ENCODE measurements at regions not wholly inside any gene's neighbourhood (a gene's known extent, or its start where the extent isn't known, plus 50 kb on each side); places are given as distances from the start of the nearest gene placed in this dataset.

DNA sequence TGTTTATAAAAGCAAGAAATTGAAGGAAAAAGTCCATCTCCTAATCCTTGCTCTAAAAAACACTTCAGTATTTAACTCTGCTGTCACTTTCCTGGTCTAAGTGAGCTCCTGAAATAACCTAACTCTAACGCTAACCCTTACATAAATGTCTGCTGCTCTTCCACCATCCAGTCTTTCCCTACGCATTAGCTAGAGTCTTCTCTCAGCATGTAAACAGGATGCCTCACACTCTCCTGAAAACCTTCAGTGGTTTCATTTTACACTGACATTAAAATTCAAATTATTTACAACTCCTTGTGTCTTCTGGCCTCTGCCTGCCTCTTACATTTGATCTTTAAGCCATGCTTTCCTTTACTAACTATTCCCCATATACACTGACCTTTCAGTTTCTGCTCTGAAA is 697.6 kb upstream of the CXADR start:
- no peaks in the 10 kb centered on the region for H3K9me3 ChIP-seq
- 97% methylated on average over 2 of the region's 2 CpGs for WGBS (ENCODE audit: insufficient coverage)
- Mint-ChIP-seq H3K36me3 (no peaks in the 10 kb centered on the region), H3K27me3 (no peaks in the 10 kb centered on the region), H3K27ac (no peak overlapping the region), H3K4me3 (no peak overlapping the region), H3K9me3 (peaks cover 6 to 16% (median 7%) of the 10 kb centered on the region in 3 donors), H3K4me1 (no peaks in the 10 kb centered on the region)
- H3K4me1 ChIP-seq (ENCODE audit: control insufficient read depth in 1 of 2, extremely low read depth in 1 of 2, insufficient read depth in 2 of 2, low read length in 2 of 2), result no peaks in the 10 kb centered on the region
- H3K27me3 ChIP-seq (replicated peaks in 1 of 2; ENCODE audit: control insufficient read depth in 2 of 2, extremely low read depth in 1 of 2, insufficient read depth in 2 of 2, low read length in 1 of 2), result no peaks in the 10 kb centered on the region
- DNase-seq (no peak), ATAC-seq (replicated peaks in 1 of 4) (no peak)
- POLR2A ChIA-PET, result no interaction called here
- H3K36me3 ChIP-seq (ENCODE audit: control insufficient read depth in 2 of 2, extremely low read depth in 1 of 2, insufficient read depth in 1 of 2, low read length in 1 of 2), result no peaks in the 10 kb centered on the region
- CTCF ChIA-PET, result no interaction called here
- no peak overlapping the region for H3K27ac ChIP-seq (ENCODE audit: low read length)
- H3K4me3 ChIP-seq (ENCODE audit: control insufficient read depth in 1 of 2, extremely low read depth in 1 of 2, low read length in 1 of 2), result no peak overlapping the region

DNA sequence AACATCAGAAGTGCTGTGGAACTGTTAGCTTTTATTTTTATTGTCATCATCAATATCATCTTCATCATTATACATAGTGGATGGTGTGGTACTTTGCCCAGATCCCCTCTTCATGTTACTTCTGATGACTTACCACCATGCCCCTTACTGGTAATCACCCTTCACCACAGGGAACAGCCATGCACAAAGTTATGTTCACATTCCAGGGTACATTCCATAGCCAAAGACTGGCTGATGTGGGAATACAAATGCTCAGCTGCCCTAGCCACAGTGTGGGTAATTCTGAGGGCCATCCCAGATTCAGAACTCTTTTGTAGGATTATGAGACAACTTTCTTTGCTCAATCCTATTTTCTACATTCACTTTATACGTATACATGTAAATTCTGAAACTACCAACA is 691.3 kb upstream of the CXADR start:
- Mint-ChIP-seq H3K27me3 (no peaks in the 10 kb centered on the region), H3K9me3 (peaks cover 13 to 32% (median 14%) of the 10 kb centered on the region in 3 donors), H3K4me1 (no peaks in the 10 kb centered on the region), H3K36me3 (no peaks in the 10 kb centered on the region), H3K27ac (no peak overlapping the region), H3K4me3 (no peak overlapping the region)
- H3K27me3 ChIP-seq (replicated peaks in 1 of 2; ENCODE audit: control insufficient read depth in 2 of 2, extremely low read depth in 1 of 2, insufficient read depth in 2 of 2, low read length in 1 of 2), result no peaks in the 10 kb centered on the region
- DNase-seq (no peak), ATAC-seq (replicated peaks in 1 of 4) (no peak)
- no peaks in the 10 kb centered on the region for H3K9me3 ChIP-seq
- ChIA-PET CTCF (no interaction called here), POLR2A (no interaction called here)
- H3K4me3 ChIP-seq (ENCODE audit: control insufficient read depth in 1 of 2, extremely low read depth in 1 of 2, low read length in 1 of 2), result no peak overlapping the region
- no peak overlapping the region for H3K27ac ChIP-seq (ENCODE audit: low read length)
- no peaks in the 10 kb centered on the region for H3K4me1 ChIP-seq (ENCODE audit: control insufficient read depth in 1 of 2, extremely low read depth in 1 of 2, insufficient read depth in 2 of 2, low read length in 2 of 2)
- WGBS (ENCODE audit: insufficient coverage), result no CpG with 5 or more reads among the region's 1 CpG
- no peaks in the 10 kb centered on the region for H3K36me3 ChIP-seq (ENCODE audit: control insufficient read depth in 2 of 2, extremely low read depth in 1 of 2, insufficient read depth in 1 of 2, low read length in 1 of 2)

DNA sequence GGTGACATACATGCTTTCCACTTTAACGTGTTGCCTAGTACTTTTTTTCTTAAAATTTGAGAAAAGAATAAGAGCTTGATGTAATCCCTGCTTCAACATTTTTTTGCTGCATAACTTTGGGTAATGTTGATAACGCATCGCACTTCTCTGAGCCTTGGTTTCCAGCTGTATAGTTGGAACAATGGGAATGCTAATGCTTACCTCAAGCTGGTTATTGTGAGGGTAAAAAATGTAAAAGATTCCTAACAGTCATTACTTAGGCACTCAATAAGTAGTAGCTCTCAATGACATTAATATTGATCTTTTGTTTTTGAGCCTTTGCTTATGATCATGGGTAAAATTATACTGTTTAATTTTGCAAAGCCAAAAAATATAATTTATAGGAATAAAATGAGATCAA is 683.3 kb upstream of the CXADR start:
- peaks cover 7 to 16% (median 11%) of the 10 kb centered on the region in 3 donors for H3K9me3 Mint-ChIP-seq
- ATAC-seq (replicated peaks in 1 of 4) (no peak), DNase-seq (no peak)
- H3K9me3 ChIP-seq, result no peaks in the 10 kb centered on the region
- no CpG with 5 or more reads among the region's 3 CpGs for WGBS (ENCODE audit: insufficient coverage)
- H3K36me3 Mint-ChIP-seq, result no peaks in the 10 kb centered on the region
- no peak overlapping the region for H3K4me3 Mint-ChIP-seq
- H3K4me1 Mint-ChIP-seq, result no peaks in the 10 kb centered on the region
- no peaks in the 10 kb centered on the region for H3K27me3 Mint-ChIP-seq
- no peaks in the 10 kb centered on the region for H3K27me3 ChIP-seq (replicated peaks in 1 of 2; ENCODE audit: control insufficient read depth in 2 of 2, extremely low read depth in 1 of 2, insufficient read depth in 2 of 2, low read length in 1 of 2)
- POLR2A ChIA-PET, result no interaction called here
- no peak overlapping the region for H3K27ac Mint-ChIP-seq
- H3K4me1 ChIP-seq (ENCODE audit: control insufficient read depth in 1 of 2, extremely low read depth in 1 of 2, insufficient read depth in 2 of 2, low read length in 2 of 2), result no peaks in the 10 kb centered on the region
- CTCF ChIA-PET, result interaction anchor here in 1 of 2 donors (0.5 kb wide), 1 partner anchor 10 kb away, joined by 3 read pairs; no protein-coding TSS in a partner anchor
- no peaks in the 10 kb centered on the region for H3K36me3 ChIP-seq (ENCODE audit: control insufficient read depth in 2 of 2, extremely low read depth in 1 of 2, insufficient read depth in 1 of 2, low read length in 1 of 2)
- no peak overlapping the region for H3K4me3 ChIP-seq (ENCODE audit: control insufficient read depth in 1 of 2, extremely low read depth in 1 of 2, low read length in 1 of 2)
- no peak overlapping the region for H3K27ac ChIP-seq (ENCODE audit: low read length)

DNA sequence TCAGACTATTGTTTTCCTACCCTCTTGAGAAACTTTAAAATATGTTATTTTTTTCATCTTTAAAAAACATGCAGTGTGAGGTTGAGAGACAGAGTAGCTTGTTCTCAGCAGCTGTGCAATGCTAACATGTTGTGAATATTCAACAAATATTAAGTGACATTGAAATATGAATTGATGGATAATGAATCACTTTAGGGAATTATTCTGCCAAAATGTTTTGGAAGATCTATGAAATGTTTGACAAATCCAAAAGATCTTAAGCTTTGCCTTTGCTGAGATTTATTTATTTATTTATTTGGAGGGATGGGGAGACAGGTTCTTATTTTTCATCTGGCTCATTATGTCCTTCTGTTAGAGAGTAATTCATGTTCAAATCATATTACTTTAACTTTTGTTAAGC is 680.1 kb upstream of the CXADR start:
- H3K36me3 ChIP-seq (ENCODE audit: control insufficient read depth in 2 of 2, extremely low read depth in 1 of 2, insufficient read depth in 1 of 2, low read length in 1 of 2), result no peaks in the 10 kb centered on the region
- H3K27ac ChIP-seq (ENCODE audit: low read length), result no peak overlapping the region
- Mint-ChIP-seq H3K4me1 (no peaks in the 10 kb centered on the region), H3K27me3 (no peaks in the 10 kb centered on the region), H3K36me3 (no peaks in the 10 kb centered on the region), H3K4me3 (no peak overlapping the region), H3K27ac (no peak overlapping the region), H3K9me3 (peaks cover 0 to 7% (median 6%) of the 10 kb centered on the region in 3 donors)
- no peak for DNase-seq
- no peak for ATAC-seq (replicated peaks in 1 of 4)
- CTCF ChIA-PET, result no interaction called here
- POLR2A ChIA-PET, result no interaction called here
- H3K4me1 ChIP-seq (ENCODE audit: control insufficient read depth in 1 of 2, extremely low read depth in 1 of 2, insufficient read depth in 2 of 2, low read length in 2 of 2), result no peaks in the 10 kb centered on the region
- H3K27me3 ChIP-seq (replicated peaks in 1 of 2; ENCODE audit: control insufficient read depth in 2 of 2, extremely low read depth in 1 of 2, insufficient read depth in 2 of 2, low read length in 1 of 2), result no peaks in the 10 kb centered on the region
- no peak overlapping the region for H3K4me3 ChIP-seq (ENCODE audit: control insufficient read depth in 1 of 2, extremely low read depth in 1 of 2, low read length in 1 of 2)
- H3K9me3 ChIP-seq, result no peaks in the 10 kb centered on the region

DNA sequence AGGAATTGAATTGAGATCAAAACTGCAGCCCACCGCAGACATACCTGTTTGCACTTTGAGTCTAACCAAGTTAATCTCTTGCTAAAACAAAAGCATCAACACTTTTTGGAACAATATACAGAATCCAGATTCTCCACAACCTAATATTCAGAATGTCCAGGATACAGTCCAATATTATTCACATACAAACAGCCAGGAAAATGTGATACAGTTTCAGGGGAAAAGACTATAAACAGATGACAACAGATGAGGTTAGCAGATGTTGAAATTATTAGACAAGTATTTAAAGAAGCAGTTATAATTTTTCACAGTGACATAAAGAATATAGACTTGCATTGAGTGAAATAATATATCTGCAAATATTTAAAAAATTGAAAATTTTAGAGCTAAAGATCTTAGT is 678.1 kb upstream of the CXADR start:
- Histone ChIP-seq H3K4me1 (ENCODE audit: control insufficient read depth in 1 of 2, extremely low read depth in 1 of 2, insufficient read depth in 2 of 2, low read length in 2 of 2) (no peaks in the 10 kb centered on the region), H3K27ac (ENCODE audit: low read length) (no peak overlapping the region), H3K27me3 (replicated peaks in 1 of 2; ENCODE audit: control insufficient read depth in 2 of 2, extremely low read depth in 1 of 2, insufficient read depth in 2 of 2, low read length in 1 of 2) (no peaks in the 10 kb centered on the region), H3K4me3 (ENCODE audit: control insufficient read depth in 1 of 2, extremely low read depth in 1 of 2, low read length in 1 of 2) (no peak overlapping the region), H3K36me3 (ENCODE audit: control insufficient read depth in 2 of 2, extremely low read depth in 1 of 2, insufficient read depth in 1 of 2, low read length in 1 of 2) (no peaks in the 10 kb centered on the region), H3K9me3 (no peaks in the 10 kb centered on the region)
- no peak for ATAC-seq (replicated peaks in 1 of 4)
- no peak for DNase-seq
- no peaks in the 10 kb centered on the region for H3K4me1 Mint-ChIP-seq
- ChIA-PET CTCF (interaction anchor here in 1 of 2 donors (0.6 kb wide), 1 partner anchor 22 kb away, joined by 5 read pairs; no protein-coding TSS in a partner anchor), POLR2A (no interaction called here)
- no peaks in the 10 kb centered on the region for H3K36me3 Mint-ChIP-seq
- H3K27me3 Mint-ChIP-seq, result no peaks in the 10 kb centered on the region
- H3K9me3 Mint-ChIP-seq, result peaks cover 0 to 5% (median 0%) of the 10 kb centered on the region in 3 donors
- H3K27ac Mint-ChIP-seq, result no peak overlapping the region
- H3K4me3 Mint-ChIP-seq, result no peak overlapping the region
- WGBS (ENCODE audit: insufficient coverage), result no CpG with 5 or more reads among the region's 1 CpG

DNA sequence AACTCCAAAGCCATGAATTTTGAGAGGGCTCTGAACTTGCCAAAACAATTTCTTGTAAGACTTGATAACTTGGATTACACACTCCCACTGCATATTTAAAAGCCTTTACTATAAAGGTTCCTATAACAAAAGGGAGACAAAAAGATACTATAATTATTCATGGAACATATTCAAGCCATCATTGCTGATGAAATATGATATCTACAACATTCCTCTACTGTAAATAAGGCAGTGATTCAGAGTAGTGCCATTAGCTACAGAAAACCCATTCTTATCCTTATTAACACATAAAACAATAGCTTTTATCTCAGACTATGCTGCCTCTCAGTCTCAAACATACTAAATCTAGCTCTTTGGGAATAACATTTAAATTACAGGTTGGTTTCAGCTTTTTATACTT is 675.5 kb upstream of the CXADR start:
- Histone ChIP-seq H3K9me3 (no peaks in the 10 kb centered on the region), H3K4me3 (ENCODE audit: control insufficient read depth in 1 of 2, extremely low read depth in 1 of 2, low read length in 1 of 2) (no peak overlapping the region), H3K27me3 (replicated peaks in 1 of 2; ENCODE audit: control insufficient read depth in 2 of 2, extremely low read depth in 1 of 2, insufficient read depth in 2 of 2, low read length in 1 of 2) (no peaks in the 10 kb centered on the region), H3K27ac (ENCODE audit: low read length) (no peak overlapping the region), H3K36me3 (ENCODE audit: control insufficient read depth in 2 of 2, extremely low read depth in 1 of 2, insufficient read depth in 1 of 2, low read length in 1 of 2) (no peaks in the 10 kb centered on the region), H3K4me1 (ENCODE audit: control insufficient read depth in 1 of 2, extremely low read depth in 1 of 2, insufficient read depth in 2 of 2, low read length in 2 of 2) (no peaks in the 10 kb centered on the region)
- no peaks in the 10 kb centered on the region for H3K36me3 Mint-ChIP-seq
- H3K27ac Mint-ChIP-seq, result no peak overlapping the region
- H3K4me1 Mint-ChIP-seq, result no peaks in the 10 kb centered on the region
- no peak overlapping the region for H3K4me3 Mint-ChIP-seq
- no peak for DNase-seq
- CTCF ChIA-PET, result no interaction called here
- POLR2A ChIA-PET, result no interaction called here
- ATAC-seq (replicated peaks in 1 of 4), result no peak
- H3K27me3 Mint-ChIP-seq, result no peaks in the 10 kb centered on the region
- H3K9me3 Mint-ChIP-seq, result peaks cover 0 to 5% (median 0%) of the 10 kb centered on the region in 3 donors

DNA sequence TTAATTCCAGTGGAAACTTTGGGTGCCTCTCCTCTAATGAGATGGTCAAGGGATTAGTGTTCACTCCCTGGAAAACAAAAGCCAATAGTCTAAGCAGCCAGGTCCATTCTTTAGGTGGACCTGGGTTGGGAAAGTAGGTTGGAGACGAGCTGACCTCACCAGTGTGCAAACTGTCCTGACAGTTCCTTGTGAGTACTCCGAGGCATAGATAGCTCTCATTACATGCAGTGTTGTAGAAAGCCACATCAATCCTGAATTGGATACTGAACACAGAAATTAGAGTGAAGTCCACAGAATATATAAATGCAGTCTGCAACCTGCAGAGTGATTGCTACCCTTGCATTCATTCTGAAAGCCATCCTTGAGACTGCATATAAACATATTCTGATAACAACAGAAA is 675.1 kb upstream of the CXADR start:
- H3K4me3 Mint-ChIP-seq, result no peak overlapping the region
- Histone ChIP-seq H3K36me3 (ENCODE audit: control insufficient read depth in 2 of 2, extremely low read depth in 1 of 2, insufficient read depth in 1 of 2, low read length in 1 of 2) (no peaks in the 10 kb centered on the region), H3K9me3 (no peaks in the 10 kb centered on the region), H3K27me3 (replicated peaks in 1 of 2; ENCODE audit: control insufficient read depth in 2 of 2, extremely low read depth in 1 of 2, insufficient read depth in 2 of 2, low read length in 1 of 2) (no peaks in the 10 kb centered on the region), H3K27ac (ENCODE audit: low read length) (no peak overlapping the region), H3K4me1 (ENCODE audit: control insufficient read depth in 1 of 2, extremely low read depth in 1 of 2, insufficient read depth in 2 of 2, low read length in 2 of 2) (no peaks in the 10 kb centered on the region), H3K4me3 (ENCODE audit: control insufficient read depth in 1 of 2, extremely low read depth in 1 of 2, low read length in 1 of 2) (no peak overlapping the region)
- ChIA-PET POLR2A (no interaction called here), CTCF (no interaction called here)
- DNase-seq (no peak), ATAC-seq (replicated peaks in 1 of 4) (no peak)
- H3K4me1 Mint-ChIP-seq, result no peaks in the 10 kb centered on the region
- no peak overlapping the region for H3K27ac Mint-ChIP-seq
- H3K9me3 Mint-ChIP-seq, result peaks cover 0 to 5% (median 0%) of the 10 kb centered on the region in 3 donors
- 75% methylated on average over 2 of the region's 2 CpGs for WGBS (ENCODE audit: insufficient coverage)
- no peaks in the 10 kb centered on the region for H3K27me3 Mint-ChIP-seq
- H3K36me3 Mint-ChIP-seq, result no peaks in the 10 kb centered on the region

Measured in T-cell (primary cell).